Uterus (tissue), 3 donors: ENCODE measurements at regions not wholly inside any gene's neighbourhood (a gene's known extent, or its start where the extent isn't known, plus 50 kb on each side); places are given as distances from the start of the nearest gene placed in this dataset.

Experiments
- DNase-seq, 2 donors: peaks; one replicate each; pipeline ENCODE4 v3.0.0-alpha.2; 2019 to 2020
- H3K27ac ChIP-seq, 2 donors: fragments of 200-600 bp; sonication (generic); 1 replicate in 1 of 2; 2 replicates in 1 of 2; pipeline ENCODE4 v1.5.1; 2016 to 2018
- H3K27me3 ChIP-seq, 2 donors: fragments of 200-600 bp; sonication (generic); one replicate each; pipeline ENCODE4 v1.5.1; 2018 to 2019; ENCODE audit warnings: control low read depth in 1 of 2
- H3K36me3 ChIP-seq, 2 donors: fragments of 200-600 bp; sonication (generic); one replicate each; pipeline ENCODE4 v1.5.1; 2019; ENCODE audit warnings: control low read depth in 1 of 2
- H3K4me1 ChIP-seq, 2 donors: fragments of 200-600 bp; sonication (generic); one replicate each; pipeline ENCODE4 v1.5.1; 2018 to 2019; ENCODE audit warnings: control low read depth in 1 of 2
- H3K4me3 ChIP-seq, 2 donors: fragments of 200-600 bp; sonication (generic); 1 replicate in 1 of 2; 2 replicates in 1 of 2; pipeline ENCODE4 v1.5.1; 2018 to 2019; ENCODE audit warnings: mild to moderate bottlenecking in 1 of 2
- H3K9me3 ChIP-seq, 2 donors: fragments of 200-600 bp; sonication (generic); one replicate each; pipeline ENCODE4 v1.5.1; 2019; ENCODE audit warnings: control low read depth in 1 of 2
- CTCF ChIP-seq, 4 experiments: fragments of 200-600 bp in 2 of 4; fragments of 450-650 bp in 2 of 4; sonication (generic) in 2 of 4; IDR thresholded peaks; one replicate each; pipeline ENCODE4 v1.5.1; 2016 to 2019; ENCODE audit warnings: antibody characterized with exemption in 4 of 4, mild to moderate bottlenecking in 2 of 4, moderate library complexity in 1 of 4
- POLR2A ChIP-seq, 2 donors: fragments of 450-650 bp; IDR thresholded peaks; one replicate each; pipeline ENCODE4 v1.6.1; 2016; ENCODE audit warnings: antibody characterized with exemption in 2 of 2, mild to moderate bottlenecking in 1 of 2, moderate library complexity in 1 of 2
- intact Hi-C: fragments of 100-400 bp; cut with DNase I; formaldehyde crosslinking; loops from one replicate; pipeline ENCODE4 v1.15.1; 2023; ENCODE audit warnings: low total_unique reads
- donor health status: DM: yes; HTN: yes; CAD: no.

- intact Hi-C loops = no loop called here
- H3K4me3 ChIP-seq = no peak overlapping the region
Observed at GRCh38 chr5:2143088-2143487, 260.4 kb upstream of the IRX4 start.

GRCh38 chr5:2142456-2142954 is 259.8 kb upstream of the IRX4 start:
- DNase-seq = no peak
- Histone ChIP-seq H3K4me1 (no peaks in the 10 kb centered on the region), H3K27ac (no peak overlapping the region), H3K27me3 (no peaks in the 10 kb centered on the region), H3K36me3 (no peaks in the 10 kb centered on the region), H3K4me3 (no peak overlapping the region), H3K9me3 (no peaks in the 10 kb centered on the region)
- intact Hi-C loops = no loop called here
- TF ChIP-seq CTCF (IDR thresholded peaks at IDR 0.05) = no peak
- no peak for TF ChIP-seq POLR2A (IDR thresholded peaks at IDR 0.05)

More at GRCh38 chr5:2143088-2143487, 260.4 kb upstream of the IRX4 start:
- H3K27ac ChIP-seq = no peak overlapping the region
- no peaks in the 10 kb centered on the region for H3K9me3 ChIP-seq
- DNase-seq = no peak
- TF ChIP-seq POLR2A (IDR thresholded peaks at IDR 0.05) (no peak), CTCF (IDR thresholded peaks at IDR 0.05) (no peak)
- no peaks in the 10 kb centered on the region for H3K4me1 ChIP-seq
- no peaks in the 10 kb centered on the region for H3K27me3 ChIP-seq
- no peaks in the 10 kb centered on the region for H3K36me3 ChIP-seq

- Histone ChIP-seq H3K36me3 (no peaks in the 10 kb centered on the region), H3K4me1 (no peaks in the 10 kb centered on the region), H3K27me3 (no peaks in the 10 kb centered on the region), H3K27ac (no peak overlapping the region), H3K4me3 (no peak overlapping the region), H3K9me3 (no peaks in the 10 kb centered on the region)
- TF ChIP-seq CTCF (IDR thresholded peaks at IDR 0.05) = no peak
- no peak for TF ChIP-seq POLR2A (IDR thresholded peaks at IDR 0.05)
- intact Hi-C loops = no loop called here
- DNase-seq = no peak
Observed at GRCh38 chr5:2141254-2142000, 258.7 kb upstream of the IRX4 start.

- TF ChIP-seq CTCF (IDR thresholded peaks at IDR 0.05) = no peak
- no peak for TF ChIP-seq POLR2A (IDR thresholded peaks at IDR 0.05)
Observed at GRCh38 chr5:2140501-2141175, 257.9 kb upstream of the IRX4 start.

GRCh38 chr5:2139478-2139877 is 256.8 kb upstream of the IRX4 start:
- H3K9me3 ChIP-seq = no peaks in the 10 kb centered on the region
- no peaks in the 10 kb centered on the region for H3K36me3 ChIP-seq
- H3K27ac ChIP-seq = no peak overlapping the region
- intact Hi-C loops = no loop called here
- H3K4me3 ChIP-seq = no peak overlapping the region
- no peaks in the 10 kb centered on the region for H3K4me1 ChIP-seq
- DNase-seq = no peak
- no peaks in the 10 kb centered on the region for H3K27me3 ChIP-seq
- TF ChIP-seq CTCF (IDR thresholded peaks at IDR 0.05) = no peak
- TF ChIP-seq POLR2A (IDR thresholded peaks at IDR 0.05) = no peak

More at GRCh38 chr5:2140501-2141175, 257.9 kb upstream of the IRX4 start:
- no peaks in the 10 kb centered on the region for H3K27me3 ChIP-seq
- no peak for DNase-seq
- H3K4me3 ChIP-seq = no peak overlapping the region
- no peaks in the 10 kb centered on the region for H3K36me3 ChIP-seq
- H3K27ac ChIP-seq = no peak overlapping the region
- no peaks in the 10 kb centered on the region for H3K9me3 ChIP-seq
- intact Hi-C loops = no loop called here
- no peaks in the 10 kb centered on the region for H3K4me1 ChIP-seq
